Liver (tissue), 8 donors: ENCODE measurements at regions not wholly inside any gene's neighbourhood (a gene's known extent, or its start where the extent isn't known, plus 50 kb on each side); places are given as distances from the start of the nearest gene placed in this dataset.

Source experiments
- DNase-seq: peaks from one replicate; pipeline ENCODE4 v3.0.0-alpha.2; 2017; ENCODE audit warnings: low spot score
- H3K27ac ChIP-seq, 2 donors: one replicate each; pipeline ENCODE4 v1.7.0; 2013; ENCODE audit warnings: inconsistent platforms in 2 of 2, low read length in 2 of 2, control low read depth in 1 of 2, low read depth in 1 of 2, mild to moderate bottlenecking in 1 of 2
- H3K27me3 ChIP-seq, 4 donors: one replicate each; pipeline versions ENCODE4 v1.6.1 to v1.7.0; 2013; ENCODE audit warnings: low read length in 3 of 4, inconsistent platforms in 1 of 4, mild to moderate bottlenecking in 1 of 4, moderate library complexity in 1 of 4; ENCODE audit not compliant: control insufficient read depth in 4 of 4, insufficient read depth in 4 of 4
- H3K36me3 ChIP-seq, 4 donors: one replicate each; pipeline versions ENCODE4 v1.6.1 to v1.7.0; 2013; ENCODE audit warnings: low read length in 3 of 4, mild to moderate bottlenecking in 3 of 4, low read depth in 1 of 4, moderate library complexity in 1 of 4; ENCODE audit not compliant: control insufficient read depth in 4 of 4, insufficient read depth in 3 of 4
- H3K4me1 ChIP-seq, 4 donors: one replicate each; pipeline versions ENCODE4 v1.6.1 to v1.7.0; 2013; ENCODE audit warnings: low read length in 3 of 4, mild to moderate bottlenecking in 3 of 4, moderate library complexity in 1 of 4; ENCODE audit not compliant: control insufficient read depth in 4 of 4, insufficient read depth in 4 of 4
- H3K4me3 ChIP-seq, 3 donors: one replicate each; pipeline versions ENCODE4 v1.6.1 to v1.7.0; 2013; ENCODE audit warnings: low read length in 3 of 3, control low read depth in 1 of 3, low read depth in 1 of 3, mild to moderate bottlenecking in 1 of 3
- H3K9ac ChIP-seq, 2 donors: one replicate each; pipeline ENCODE4 v1.7.0; 2013; ENCODE audit warnings: low read length in 2 of 2, mild to moderate bottlenecking in 2 of 2, moderate library complexity in 2 of 2, control low read depth in 1 of 2, low read depth in 1 of 2
- H3K9me3 ChIP-seq, 4 donors: one replicate each; pipeline versions ENCODE4 v1.6.1 to v1.7.0; 2013; ENCODE audit warnings: low read length in 3 of 4; ENCODE audit not compliant: control insufficient read depth in 4 of 4
- ATF3 ChIP-seq: IDR thresholded peaks from 2 replicates; pipeline ENCODE4 v1.6.1; 2016; ENCODE audit warnings: antibody characterized with exemption
- CTCF ChIP-seq: fragments of 150-350 bp; IDR thresholded peaks from 2 replicates; pipeline ENCODE4 v1.5.1; 2017; ENCODE audit warnings: improper control_type of control experiment, low read depth, low read length; ENCODE audit not compliant: missing input control
- EGR1 ChIP-seq, 2 donors: IDR thresholded peaks; 2 replicates each; pipeline ENCODE4 v1.6.1; 2016 to 2018; ENCODE audit warnings: antibody characterized with exemption in 2 of 2, low read depth in 2 of 2
- FOXA1 ChIP-seq: IDR thresholded peaks from 2 replicates; pipeline ENCODE4 v1.6.1; 2016; ENCODE audit warnings: antibody characterized with exemption
- FOXA2 ChIP-seq: IDR thresholded peaks from 2 replicates; pipeline ENCODE4 v1.6.1; 2016; ENCODE audit warnings: antibody characterized with exemption
- GABPA ChIP-seq, 2 donors: IDR thresholded peaks in 1 of 2; conservative IDR thresholded peaks in 1 of 2; 2 replicates each; pipeline ENCODE4 v1.6.1; 2016; ENCODE audit warnings: antibody characterized with exemption in 2 of 2, mild to moderate bottlenecking in 1 of 2, moderate library complexity in 1 of 2
- HNF4A ChIP-seq, 2 donors: conservative IDR thresholded peaks; 2 replicates each; pipeline ENCODE4 v1.6.1; 2016; ENCODE audit warnings: antibody characterized with exemption in 2 of 2, mild to moderate bottlenecking in 2 of 2
- HNF4G ChIP-seq: IDR thresholded peaks from 2 replicates; pipeline ENCODE4 v1.6.1; 2016; ENCODE audit warnings: antibody characterized with exemption
- JUND ChIP-seq, 2 donors: IDR thresholded peaks; 2 replicates each; pipeline ENCODE4 v1.6.1; 2016; ENCODE audit warnings: antibody characterized with exemption in 2 of 2
- MAX ChIP-seq: IDR thresholded peaks from 2 replicates; pipeline ENCODE4 v1.6.1; 2016; ENCODE audit warnings: antibody characterized with exemption
- NR2F2 ChIP-seq: IDR thresholded peaks from 2 replicates; pipeline ENCODE4 v1.6.1; 2016; ENCODE audit warnings: antibody characterized with exemption
- RAD21 ChIP-seq, 2 donors: IDR thresholded peaks; 2 replicates each; pipeline ENCODE4 v1.6.1; 2016; ENCODE audit warnings: antibody characterized with exemption in 2 of 2, mild to moderate bottlenecking in 2 of 2
- REST ChIP-seq: IDR thresholded peaks from 2 replicates; pipeline ENCODE4 v1.6.1; 2016; ENCODE audit warnings: antibody characterized with exemption, mild to moderate bottlenecking
- RXRA ChIP-seq, 2 donors: IDR thresholded peaks; 2 replicates each; pipeline ENCODE4 v1.6.1; 2017 to 2018; ENCODE audit warnings: antibody characterized with exemption in 2 of 2, mild to moderate bottlenecking in 1 of 2
- SP1 ChIP-seq: IDR thresholded peaks from 2 replicates; pipeline ENCODE4 v1.6.1; 2018; ENCODE audit warnings: antibody characterized with exemption, mild to moderate bottlenecking
- TAF1 ChIP-seq: conservative IDR thresholded peaks from 2 replicates; pipeline ENCODE4 v1.6.1; 2016; ENCODE audit warnings: antibody characterized with exemption, mild to moderate bottlenecking
- YY1 ChIP-seq: IDR thresholded peaks from 2 replicates; pipeline ENCODE4 v1.6.1; 2016; ENCODE audit warnings: antibody characterized with exemption, mild to moderate bottlenecking
- ZBTB33 ChIP-seq: IDR thresholded peaks from 2 replicates; pipeline ENCODE4 v1.6.1; 2016; ENCODE audit warnings: antibody characterized with exemption
- WGBS: extraction: QIAGEN DNeasy Blood & Tissue Kit; methylation state at CpG from one replicate; pipeline ENCODE4 v1.1.7; 2013; 5-methylcytosine and 5-hydroxymethylcytosine counted together
- donor health status: healthy.
- donor health status: healthy.
- donor health status: healthy.
- donor health status: healthy.
- donor health status: healthy.

GRCh38 chr9:7285199-7285598, 514.4 kb downstream of the DMAC1 start:
- H3K4me3 ChIP-seq, result no peak overlapping the region
- H3K4me1 ChIP-seq, result no peaks in the 10 kb centered on the region
- peaks cover 0 to 2% (median 0%) of the 10 kb centered on the region in 4 donors for H3K27me3 ChIP-seq
- H3K27ac ChIP-seq, result no peak overlapping the region
- TF ChIP-seq RAD21 (IDR thresholded peaks at IDR 0.05), result no peak
- no peak for TF ChIP-seq YY1
- TF ChIP-seq ATF3, result no peak
- TF ChIP-seq CTCF, result no peak
- no peak for TF ChIP-seq EGR1 (IDR thresholded peaks at IDR 0.05; ENCODE audit: low read depth in 2 of 2)
- DNase-seq, result no peak
- no peaks in the 10 kb centered on the region for H3K36me3 ChIP-seq
- no peaks in the 10 kb centered on the region for H3K9me3 ChIP-seq
- WGBS, result 45% methylated on average over 5 of the region's 5 CpGs
- no peak overlapping the region for H3K9ac ChIP-seq

GRCh38 chr9:7284517-7284916, 515.1 kb downstream of the DMAC1 start:
- Histone ChIP-seq H3K27ac (no peak overlapping the region), H3K4me1 (no peaks in the 10 kb centered on the region), H3K4me3 (no peak overlapping the region), H3K9me3 (no peaks in the 10 kb centered on the region), H3K27me3 (peaks cover 0 to 2% (median 0%) of the 10 kb centered on the region in 4 donors), H3K36me3 (no peaks in the 10 kb centered on the region), H3K9ac (no peak overlapping the region)
- TF ChIP-seq HNF4A (conservative IDR thresholded peaks at IDR 0.05) (no peak), EGR1 (IDR thresholded peaks at IDR 0.05; ENCODE audit: low read depth in 2 of 2) (no peak), NR2F2 (no peak), REST (no peak), CTCF (no peak), FOXA2 (no peak), TAF1 (no peak), MAX (no peak), RXRA (IDR thresholded peaks at IDR 0.05) (no peak), FOXA1 (no peak), HNF4G (no peak), RAD21 (IDR thresholded peaks at IDR 0.05) (no peak), ZBTB33 (no peak), JUND (IDR thresholded peaks at IDR 0.05) (no peak), GABPA (IDR thresholded peaks at IDR 0.05 in 1 of 2, conservative IDR thresholded peaks at IDR 0.05 in 1 of 2) (no peak), YY1 (no peak), SP1 (no peak), ATF3 (no peak)
- no peak for DNase-seq
- WGBS, result 34% methylated on average over 2 of the region's 2 CpGs
